HG02678 (cell line): ENCODE measurements at regions not wholly inside any gene's neighbourhood (a gene's known extent, or its start where the extent isn't known, plus 50 kb on each side); places are given as distances from the start of the nearest gene placed in this dataset.
A peak's percentile ranks its signal among the peaks of the same experiment; 100 is the strongest.

Experiments used
- ATAC-seq: cut with Tn5 transposase; IDR thresholded peaks from one replicate; pipeline ENCODE4 v1.9.1; 2021; ENCODE audit warnings: mild to moderate bottlenecking, moderate library complexity; ENCODE audit not compliant: unreplicated experiment

- no peak for ATAC-seq
Observed at GRCh38 chr2:81551040-81551634, 1246.6 kb upstream of the LRRTM1 start.

GRCh38 chr2:81550277-81550676 lies 1245.7 kb upstream of the LRRTM1 start:
- ATAC-seq, result no peak

- ATAC-seq, result no peak
Observed at GRCh38 chr2:81549646-81550045, 1245.1 kb upstream of the LRRTM1 start.

- ATAC-seq, result no peak
Observed at GRCh38 chr2:81545626-81546025, 1241.1 kb upstream of the LRRTM1 start.

GRCh38 chr2:81542119-81542518 lies 1237.6 kb upstream of the LRRTM1 start:
- ATAC-seq, result no peak

- no peak for ATAC-seq
Observed at GRCh38 chr2:81529944-81530343, 1225.4 kb upstream of the LRRTM1 start.

- ATAC-seq, result peak; percentile 89
Observed at GRCh38 chr2:81528852-81529480, 1224.4 kb upstream of the LRRTM1 start.

GRCh38 chr2:81523344-81523743 lies 1218.8 kb upstream of the LRRTM1 start:
- ATAC-seq, result no peak

GRCh38 chr2:81513328-81513727 lies 1208.8 kb upstream of the LRRTM1 start:
- ATAC-seq, result no peak

- no peak for ATAC-seq
Observed at GRCh38 chr2:81505586-81505985, 1201.0 kb upstream of the LRRTM1 start.

- ATAC-seq, result no peak
Observed at GRCh38 chr2:81495556-81495955, 1191.0 kb upstream of the LRRTM1 start.

- ATAC-seq, result no peak
Observed at GRCh38 chr2:81483254-81483653, 1178.7 kb upstream of the LRRTM1 start.

GRCh38 chr2:81481994-81482368 lies 1177.4 kb upstream of the LRRTM1 start:
- ATAC-seq, result no peak

GRCh38 chr2:81481242-81481993 lies 1176.9 kb upstream of the LRRTM1 start:
- no peak for ATAC-seq

- ATAC-seq, result no peak
Observed at GRCh38 chr2:81467096-81467495, 1162.5 kb upstream of the LRRTM1 start.

- no peak for ATAC-seq
Observed at GRCh38 chr2:81462420-81462819, 1157.9 kb upstream of the LRRTM1 start.

GRCh38 chr2:81445176-81445575 lies 1140.6 kb upstream of the LRRTM1 start:
- ATAC-seq, result no peak

GRCh38 chr2:81437456-81438000 lies 1133.0 kb upstream of the LRRTM1 start:
- no peak for ATAC-seq

- ATAC-seq, result no peak
Observed at GRCh38 chr2:81436256-81436655, 1131.7 kb upstream of the LRRTM1 start.

- no peak for ATAC-seq
Observed at GRCh38 chr2:81412681-81413080, 1108.1 kb upstream of the LRRTM1 start.

GRCh38 chr2:81403508-81403907 lies 1099.0 kb upstream of the LRRTM1 start:
- no peak for ATAC-seq

GRCh38 chr2:81396417-81397019 lies 1092.0 kb upstream of the LRRTM1 start:
- no peak for ATAC-seq
